Left forelimb (tissue), 1 donor: ENCODE measurements at regions not wholly inside any gene's neighbourhood (a gene's known extent, or its start where the extent isn't known, plus 50 kb on each side); places are given as distances from the start of the nearest gene placed in this dataset.

Experiments
- DNase-seq: peaks from one replicate; pipeline ENCODE4 v3.0.0-alpha.2; 2018; ENCODE audit warnings: low spot score

DNA sequence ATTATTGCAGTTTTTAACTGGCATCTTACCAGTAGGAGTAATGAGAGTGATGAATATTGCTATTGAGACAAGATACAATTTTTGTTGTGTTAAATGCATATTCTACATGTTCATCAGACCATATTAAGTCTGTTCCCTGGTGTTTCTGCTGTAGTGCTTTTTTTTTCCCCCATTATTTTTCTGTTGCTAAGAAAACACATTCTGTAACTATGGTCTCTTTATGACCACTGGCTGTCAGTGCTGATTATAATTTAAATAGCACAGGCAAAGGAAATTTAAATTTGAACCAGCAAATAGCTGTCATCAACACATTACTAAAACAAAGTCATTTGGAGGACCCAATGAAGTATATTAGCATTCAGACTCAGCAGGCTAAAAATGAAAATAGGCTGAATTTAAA, 98.3 kb upstream of the ANKRD50 start:
- DNase-seq: no peak

DNA sequence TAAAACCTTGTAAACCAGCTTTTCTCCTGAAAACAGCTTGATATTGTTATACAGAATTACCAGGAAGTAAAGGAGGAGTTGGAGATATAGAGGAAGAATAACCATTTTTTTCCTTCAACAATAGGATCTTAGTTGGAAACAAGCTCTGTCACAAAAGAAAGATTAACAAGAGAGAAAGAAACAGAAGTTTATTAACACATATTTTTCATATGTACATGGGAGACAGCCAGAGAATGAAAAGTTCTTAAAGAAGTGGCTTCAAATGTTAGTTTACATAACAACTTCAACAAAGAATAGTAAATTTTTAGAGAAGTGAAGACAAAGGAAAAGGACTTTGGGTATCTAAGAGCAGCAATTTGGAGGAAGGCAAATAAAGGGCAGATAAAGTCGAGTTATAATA, 94.9 kb upstream of the ANKRD50 start:
- DNase-seq: no peak

DNA sequence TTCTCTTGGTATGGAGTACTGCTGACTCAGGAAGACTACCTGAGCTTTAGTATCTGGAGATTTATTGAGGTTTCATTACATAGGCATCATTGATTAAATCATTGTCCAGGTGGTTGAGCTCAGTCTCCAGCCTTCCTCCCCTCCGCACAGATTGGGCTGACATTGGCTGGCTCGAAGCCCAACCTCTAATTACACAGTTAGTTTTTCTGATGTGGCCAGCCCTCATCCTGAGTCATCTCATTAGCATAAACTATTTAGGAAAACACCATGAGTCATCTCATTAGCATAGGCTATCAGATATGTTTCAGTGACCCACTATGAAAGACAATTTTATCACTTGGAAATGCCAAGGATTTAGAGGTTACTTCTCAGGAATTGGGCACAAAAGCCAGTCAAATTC, 93.9 kb upstream of the ANKRD50 start:
- no peak for DNase-seq

DNA sequence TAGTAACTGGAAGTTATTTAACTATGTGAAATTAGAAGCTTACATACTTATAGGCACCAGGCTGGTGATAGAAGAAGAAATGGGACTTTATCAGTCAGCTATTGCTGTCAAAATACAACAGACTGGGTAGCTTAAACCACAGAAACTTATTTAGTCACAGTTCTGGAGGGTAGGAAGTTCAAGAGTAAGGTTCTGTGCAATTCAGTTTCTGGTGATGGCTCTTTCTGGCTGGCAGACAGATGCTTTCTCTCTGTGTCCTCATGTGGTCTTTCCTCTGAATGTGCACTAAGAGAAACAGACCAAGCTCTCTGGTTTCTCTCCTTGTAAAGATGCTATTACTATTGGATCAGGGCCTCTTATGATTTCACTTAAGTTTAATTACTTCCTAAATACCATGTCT, 92.1 kb upstream of the ANKRD50 start:
- no peak for DNase-seq

DNA sequence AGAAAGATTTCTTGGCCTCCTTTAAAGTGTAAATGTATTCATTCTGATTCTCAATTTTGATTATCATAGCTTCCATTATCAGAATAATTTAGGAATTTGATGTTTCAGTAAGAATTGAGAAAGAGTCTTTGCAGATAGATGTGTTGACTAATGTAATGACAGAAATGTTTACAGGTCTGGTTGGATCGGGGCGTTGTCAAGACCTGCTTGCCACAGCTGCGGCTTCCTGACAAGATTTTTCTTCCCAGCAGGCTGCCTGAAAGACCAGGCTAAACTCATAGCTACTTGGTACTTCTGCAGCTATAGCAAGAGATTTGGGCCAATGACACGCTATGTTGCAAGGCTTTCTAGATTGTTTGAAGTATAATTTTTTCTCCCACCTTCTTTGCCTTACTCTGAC, 91.5 kb upstream of the ANKRD50 start:
- no peak for DNase-seq

DNA sequence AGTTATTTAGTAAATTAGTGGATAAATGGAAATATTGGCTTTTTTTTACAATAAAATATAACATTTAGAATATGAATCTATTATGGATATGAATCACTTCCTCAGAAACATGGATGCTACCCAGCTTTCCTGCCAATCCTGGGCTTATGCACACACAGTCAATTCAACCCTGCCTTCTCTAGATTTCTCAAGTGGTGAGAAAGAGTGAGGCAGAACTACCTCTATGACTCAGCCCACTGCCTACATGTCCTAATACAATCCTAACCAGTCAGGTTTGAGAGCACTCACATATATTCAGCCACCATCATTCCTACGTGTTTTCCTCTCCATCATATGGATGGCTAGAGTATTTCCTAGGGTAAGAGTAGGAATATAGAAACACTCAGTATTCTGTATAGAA, 91.1 kb upstream of the ANKRD50 start:
- DNase-seq: no peak

DNA sequence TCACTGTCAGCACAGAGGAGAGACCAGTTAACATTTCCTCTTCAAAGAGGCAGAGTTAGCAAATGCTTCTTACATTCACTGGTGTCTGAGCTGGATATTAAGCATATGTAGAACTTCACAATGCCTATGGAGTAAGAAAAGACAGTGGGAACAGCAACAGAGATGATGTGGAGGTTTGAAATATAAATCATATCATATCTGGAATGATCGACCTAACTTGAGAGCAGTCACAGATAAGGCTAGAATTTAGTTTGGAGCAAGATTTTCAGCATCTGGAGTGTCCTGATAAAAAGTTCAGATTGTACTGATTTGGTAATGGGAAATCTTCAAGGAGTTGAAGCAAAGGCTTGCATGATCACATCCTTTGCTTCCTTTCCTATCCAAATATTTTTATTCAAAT, 90.5 kb upstream of the ANKRD50 start:
- no peak for DNase-seq

DNA sequence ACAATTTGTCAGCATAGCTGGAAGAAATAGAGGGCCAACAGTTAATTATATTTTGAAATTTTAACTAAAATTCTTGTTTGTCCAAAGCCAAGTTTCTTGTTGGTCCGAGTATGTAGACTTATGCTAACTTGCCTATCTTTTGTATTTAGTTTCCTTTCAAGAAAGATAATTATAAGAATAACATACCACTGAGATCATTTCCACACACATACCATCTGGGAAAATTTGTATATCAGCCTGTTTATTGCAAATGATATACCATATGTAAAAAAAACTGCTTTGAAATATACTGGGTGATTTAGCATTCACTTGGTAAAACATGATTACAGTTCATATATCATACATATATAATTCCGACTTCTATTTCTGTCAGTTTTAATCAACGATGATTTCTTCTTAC, 84.7 kb upstream of the ANKRD50 start:
- DNase-seq: no peak

- no peak for DNase-seq
Measured at GRCh38 chr4:124790471-124790870, 77.9 kb upstream of the ANKRD50 start.

DNA sequence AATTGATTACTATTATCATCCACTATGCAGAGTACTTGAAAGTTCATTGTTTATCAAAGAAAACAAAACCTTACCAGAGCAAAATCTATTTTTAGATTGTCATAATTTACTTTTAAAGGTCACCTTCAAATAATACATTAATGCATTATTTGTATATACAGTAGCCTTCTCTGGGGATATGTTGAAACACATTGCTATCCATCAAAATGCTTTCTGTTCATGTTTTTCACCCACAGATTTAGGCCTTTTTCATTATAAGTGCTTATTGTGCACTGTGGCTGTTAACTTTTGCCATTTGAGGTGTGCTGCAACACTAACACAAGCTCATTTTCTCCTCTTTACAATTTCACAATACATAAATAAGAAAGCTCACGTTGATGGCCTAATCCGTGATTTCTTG, 74.1 kb upstream of the ANKRD50 start:
- DNase-seq: no peak

DNA sequence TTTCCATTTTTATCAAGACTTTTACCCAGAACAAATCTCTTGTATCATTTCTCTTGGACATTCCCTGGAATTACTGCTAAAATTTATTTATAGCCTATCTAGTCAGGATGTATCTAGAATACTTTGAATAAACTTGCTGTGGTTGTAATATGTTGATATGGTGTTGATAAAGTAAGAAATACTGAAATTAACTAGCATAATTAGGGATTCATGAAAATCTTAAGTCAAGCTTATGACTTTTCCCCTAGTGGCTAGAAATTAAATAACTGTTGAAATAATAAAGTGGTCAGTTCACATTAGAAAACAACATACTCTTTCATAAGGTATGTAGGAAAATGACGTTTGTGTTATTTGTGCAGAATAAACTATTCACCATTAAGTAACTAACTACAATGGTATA, 73.1 kb upstream of the ANKRD50 start:
- DNase-seq: no peak

- no peak for DNase-seq
Measured at GRCh38 chr4:124783847-124784246, 71.3 kb upstream of the ANKRD50 start.

GRCh38 chr4:124777007-124777406, 64.5 kb upstream of the ANKRD50 start:
- DNase-seq: no peak

DNA sequence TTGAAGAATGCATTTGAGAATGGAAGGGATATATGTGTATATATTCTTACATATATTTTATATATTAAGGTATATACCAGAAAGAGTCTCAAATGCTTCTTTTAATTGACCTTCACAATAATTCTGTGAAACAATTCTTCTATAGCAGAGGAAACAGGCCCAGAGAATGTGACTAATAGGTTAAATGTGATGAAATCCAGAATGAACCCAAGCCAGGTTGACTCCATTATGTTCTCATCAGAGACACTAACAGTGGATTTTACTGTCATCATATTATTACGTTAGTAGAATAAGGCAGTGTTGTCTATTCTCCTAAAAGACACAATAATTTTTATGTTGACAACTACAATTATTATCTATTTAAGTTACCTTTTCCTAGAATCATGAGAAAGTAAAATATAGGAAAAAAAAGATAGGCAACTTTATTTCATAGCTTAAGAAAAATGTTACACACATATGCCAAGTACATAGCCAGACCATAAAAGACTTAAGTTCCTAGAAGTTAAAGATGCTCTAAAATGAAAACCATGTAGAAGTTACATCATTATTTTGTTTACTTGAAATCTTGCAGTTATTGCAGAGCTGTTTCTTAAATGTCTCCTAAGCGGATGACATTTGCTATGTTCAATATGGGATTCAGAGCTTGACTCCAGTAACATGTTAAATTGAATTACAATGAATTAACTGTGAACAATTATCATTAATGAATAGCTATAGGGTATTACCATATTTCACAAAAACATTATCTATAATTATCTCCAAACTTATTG, 56.2 kb upstream of the ANKRD50 start:
- DNase-seq: no peak

DNA sequence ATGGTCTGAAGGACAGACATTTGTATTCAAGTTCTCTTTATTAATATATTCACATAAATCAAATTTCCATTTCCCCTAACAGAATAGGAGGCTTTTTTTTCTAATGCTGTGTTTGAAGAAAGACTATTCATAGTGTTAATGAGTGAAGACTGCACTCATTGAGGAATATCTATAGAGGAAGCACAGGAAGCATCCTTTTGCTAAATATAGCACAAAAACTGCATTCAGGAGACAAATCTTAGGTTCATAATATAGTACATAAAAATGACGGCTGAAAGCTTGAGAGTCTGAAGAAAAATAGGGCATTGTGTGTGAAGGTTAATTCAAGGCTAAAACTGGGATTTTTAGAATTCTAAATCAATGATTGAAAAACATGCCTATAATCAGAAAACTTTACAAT, 50.4 kb upstream of the ANKRD50 start:
- no peak for DNase-seq
